H1 (cell line): ENCODE measurements at regions not wholly inside any gene's neighbourhood (a gene's known extent, or its start where the extent isn't known, plus 50 kb on each side); places are given as distances from the start of the nearest gene placed in this dataset.

Experiments
- CTCF ChIA-PET: fragments of 300-600 bp; sonication (Branson Sonifier 250); formaldehyde crosslinking; loops from one replicate; lab custom pipeline; 2021; ENCODE audit not compliant: partially characterized antibody; lab: Charles Lee
- POLR2A ChIA-PET: fragments of 300-600 bp; sonication (Branson Sonifier 250); formaldehyde crosslinking; loops from one replicate; lab custom pipeline; 2021; ENCODE audit warnings: inconsistent platforms; ENCODE audit not compliant: partially characterized antibody; lab: Charles Lee
- DNase-seq, 2 experiments: peaks; one replicate each; pipeline versions ENCODE4 v3.0.0 to v3.0.0-alpha.2; 2010 to 2022; ENCODE audit warnings: low spot score in 2 of 2, low read depth in 1 of 2, mixed read lengths in 1 of 2
- FAIRE-seq: peaks from 2 replicates; lab custom pipeline; 2011; peaks lifted over from hg19 to GRCh38; lab: Jason Lieb, UNC
- H2AFZ ChIP-seq: 2 replicates; pipeline ENCODE4 v1.8.1; 2012; ENCODE audit warnings: low read length, inconsistent platforms
- H2AK5ac ChIP-seq: 2 replicates; pipeline ENCODE4 v1.6.1; 2013; ENCODE audit warnings: low read depth, low read length
- H2BK120ac ChIP-seq: replicated peaks from 2 replicates; pipeline ENCODE3; 2013; ENCODE audit warnings: low read depth, low read length, inconsistent platforms
- H2BK12ac ChIP-seq: 2 replicates; pipeline ENCODE4 v1.6.1; 2013; ENCODE audit warnings: low read depth, low read length
- H2BK15ac ChIP-seq: 2 replicates; pipeline ENCODE4 v1.6.1; 2013; ENCODE audit warnings: low read length
- H2BK20ac ChIP-seq: 2 replicates; pipeline ENCODE4 v1.6.1; 2013; ENCODE audit warnings: low read length
- H2BK5ac ChIP-seq: 2 replicates; pipeline ENCODE4 v1.6.1; 2013; ENCODE audit warnings: low read depth, low read length
- H3K14ac ChIP-seq: 2 replicates; pipeline ENCODE4 v1.6.1; 2013; ENCODE audit warnings: inconsistent platforms; ENCODE audit not compliant: insufficient read length
- H3K18ac ChIP-seq: 2 replicates; pipeline ENCODE4 v1.6.1; 2013; ENCODE audit warnings: low read length; ENCODE audit errors: extremely low read depth
- H3K23ac ChIP-seq: 2 replicates; pipeline ENCODE4 v1.6.1; 2013; ENCODE audit warnings: inconsistent platforms; ENCODE audit not compliant: insufficient read length
- H3K23me2 ChIP-seq: 2 replicates; pipeline ENCODE4 v1.6.1; 2013; ENCODE audit warnings: low read depth, low read length
- H3K27ac ChIP-seq: 2 replicates; pipeline ENCODE4 v1.6.1; 2011; ENCODE audit warnings: low read depth, low read length, inconsistent platforms
- H3K27me3 ChIP-seq, 4 experiments: replicated peaks in 1 of 4; 1 replicate in 1 of 4; 2 replicates in 3 of 4; pipeline versions ENCODE4 v1.6.1 to v1.8.1; 2011 to 2013; ENCODE audit warnings: low read length in 3 of 4, mild to moderate bottlenecking in 3 of 4, inconsistent platforms in 2 of 4, mixed read lengths in 2 of 4, moderate library complexity in 1 of 4; ENCODE audit not compliant: control insufficient read depth in 3 of 4, insufficient read depth in 3 of 4; ENCODE audit errors: extremely low read depth in 1 of 4
- H3K36me3 ChIP-seq, 4 experiments: 2 replicates each; pipeline versions ENCODE4 v1.6.1 to v1.8.1; 2011 to 2013; ENCODE audit warnings: mild to moderate bottlenecking in 4 of 4, low read length in 3 of 4, moderate library complexity in 2 of 4, control low read depth in 1 of 4, inconsistent platforms in 1 of 4; ENCODE audit not compliant: insufficient read depth in 4 of 4, control insufficient read depth in 2 of 4
- H3K4ac ChIP-seq: replicated peaks from 2 replicates; pipeline ENCODE3; 2013; ENCODE audit warnings: low read length, low read depth, mixed read lengths, inconsistent platforms; ENCODE audit not compliant: insufficient read length
- H3K4me1 ChIP-seq, 4 experiments: replicated peaks in 1 of 4; 1 replicate in 1 of 4; 2 replicates in 3 of 4; pipeline versions ENCODE4 v1.6.1 to v1.8.1; 2011 to 2013; ENCODE audit warnings: low read length in 3 of 4, inconsistent platforms in 2 of 4, mixed read lengths in 1 of 4; ENCODE audit not compliant: insufficient read depth in 4 of 4, control insufficient read depth in 3 of 4
- H3K4me2 ChIP-seq, 2 experiments: 2 replicates each; pipeline versions ENCODE4 v1.6.1 to v1.8.1; 2011 to 2013; ENCODE audit warnings: low read depth in 2 of 2, low read length in 2 of 2, control low read depth in 1 of 2, inconsistent platforms in 1 of 2, mild to moderate bottlenecking in 1 of 2; ENCODE audit not compliant: insufficient read depth in 1 of 2
- H3K4me3 ChIP-seq, 4 experiments: fragments of 200-600, 300-600 bp in 1 of 4; sonication (generic), shearing (Covaris generic), sonication (Bioruptor Twin) in 1 of 4; 2 replicates each; pipeline versions ENCODE4 v1.5.1 to v1.8.1; 2011 to 2016; ENCODE audit warnings: low read length in 4 of 4, low read depth in 3 of 4, control low read depth in 2 of 4, inconsistent platforms in 2 of 4, mild to moderate bottlenecking in 2 of 4, mixed read lengths in 1 of 4, moderate library complexity in 1 of 4; ENCODE audit not compliant: insufficient read depth in 2 of 4; ENCODE audit errors: extremely low read depth in 1 of 4
- H3K56ac ChIP-seq: replicated peaks from 2 replicates; pipeline ENCODE3; 2013; ENCODE audit warnings: low read depth, mild to moderate bottlenecking, mixed read lengths, low read length, inconsistent platforms; ENCODE audit not compliant: insufficient read length
- H3K79me1 ChIP-seq: 2 replicates; pipeline ENCODE4 v1.6.1; 2013; ENCODE audit warnings: low read depth, low read length, control low read depth
- H3K79me2 ChIP-seq, 2 experiments: 2 replicates each; pipeline versions ENCODE4 v1.6.1 to v1.8.1; 2012 to 2013; ENCODE audit warnings: low read length in 2 of 2, mild to moderate bottlenecking in 2 of 2, inconsistent platforms in 1 of 2; ENCODE audit not compliant: insufficient read depth in 2 of 2, control insufficient read depth in 1 of 2
- H3K9ac ChIP-seq, 4 experiments: replicated peaks in 1 of 4; 1 replicate in 1 of 4; 2 replicates in 3 of 4; pipeline versions ENCODE4 v1.6.1 to v1.8.1; 2011 to 2013; ENCODE audit warnings: low read depth in 3 of 4, low read length in 3 of 4, control low read depth in 2 of 4, mild to moderate bottlenecking in 2 of 4, moderate library complexity in 2 of 4, inconsistent platforms in 1 of 4; ENCODE audit errors: extremely low read depth in 1 of 4
- H3K9me3 ChIP-seq, 2 experiments: 2 replicates each; pipeline versions ENCODE4 v1.6.1 to v1.8.1; 2012 to 2013; ENCODE audit warnings: mild to moderate bottlenecking in 2 of 2, moderate library complexity in 2 of 2, control low read depth in 1 of 2, inconsistent platforms in 1 of 2, low read depth in 1 of 2, low read length in 1 of 2, mixed read lengths in 1 of 2; ENCODE audit not compliant: insufficient read depth in 2 of 2
- H4K20me1 ChIP-seq, 2 experiments: replicated peaks in 1 of 2; 2 replicates each; pipeline versions ENCODE3 to v1.8.1; 2011 to 2013; ENCODE audit warnings: inconsistent platforms in 2 of 2, low read length in 2 of 2, mild to moderate bottlenecking in 1 of 2; ENCODE audit not compliant: insufficient read depth in 2 of 2, control insufficient read depth in 1 of 2
- H4K5ac ChIP-seq: 2 replicates; pipeline ENCODE4 v1.6.1; 2013; ENCODE audit warnings: low read length, low read depth, mixed read lengths, inconsistent platforms; ENCODE audit not compliant: insufficient read length
- H4K8ac ChIP-seq: 2 replicates; pipeline ENCODE4 v1.8.0; 2013; ENCODE audit warnings: mild to moderate bottlenecking, moderate library complexity, low read length, inconsistent platforms; ENCODE audit not compliant: insufficient read depth; ENCODE audit errors: extremely low read depth
- H4K91ac ChIP-seq: replicated peaks from 2 replicates; pipeline ENCODE3; 2013; ENCODE audit warnings: low read length, mixed read lengths, inconsistent platforms; ENCODE audit not compliant: insufficient read length
- CHD2 ChIP-seq: IDR thresholded peaks from 2 replicates; pipeline ENCODE4 v1.6.1; 2012; ENCODE audit warnings: low read length, improper control_type of control experiment
- FOSL1 ChIP-seq: IDR thresholded peaks from 2 replicates; pipeline ENCODE4 v1.6.1; 2011; ENCODE audit warnings: mild to moderate bottlenecking, low read depth, low read length, moderate library complexity; ENCODE audit not compliant: insufficient read depth
- GABPA ChIP-seq: IDR thresholded peaks from 2 replicates; pipeline ENCODE4 v1.6.1; 2011; ENCODE audit warnings: mild to moderate bottlenecking, low read length, moderate library complexity, borderline replicate concordance; ENCODE audit not compliant: insufficient read depth
- KDM4A ChIP-seq: IDR thresholded peaks from one replicate; pipeline ENCODE4 v1.7.1; 2012; ENCODE audit warnings: low read depth, mild to moderate bottlenecking, moderate library complexity, low read length, inconsistent platforms; ENCODE audit not compliant: severe bottlenecking
- KDM5A ChIP-seq: fragments of 200-600 bp; IDR thresholded peaks from 2 replicates; pipeline ENCODE4 v1.7.1; 2012; ENCODE audit warnings: mild to moderate bottlenecking, low read length, inconsistent platforms, mixed read lengths
- RNF2 ChIP-seq: fragments of 200-900, 300-1000 bp; sonication (generic); IDR thresholded peaks from 2 replicates; pipeline ENCODE4 v1.7.1; 2016; ENCODE audit warnings: borderline replicate concordance, low read depth, mild to moderate bottlenecking, antibody characterized with exemption, low read length; ENCODE audit not compliant: poor library complexity, severe bottlenecking; ENCODE audit errors: missing control alignments
- RXRA ChIP-seq: IDR thresholded peaks from 2 replicates; pipeline ENCODE4 v1.6.1; 2011; ENCODE audit warnings: low read depth, mild to moderate bottlenecking, low read length, moderate library complexity; ENCODE audit not compliant: insufficient read depth
- SRF ChIP-seq: IDR thresholded peaks from 2 replicates; pipeline ENCODE4 v1.6.1; 2011; ENCODE audit warnings: mild to moderate bottlenecking, low read depth, low read length, moderate library complexity
- ZNF274 ChIP-seq: IDR thresholded peaks from 2 replicates; pipeline ENCODE4 v1.7.0; 2012; ENCODE audit warnings: low read length, borderline replicate concordance; ENCODE audit errors: extremely low read depth

DNA sequence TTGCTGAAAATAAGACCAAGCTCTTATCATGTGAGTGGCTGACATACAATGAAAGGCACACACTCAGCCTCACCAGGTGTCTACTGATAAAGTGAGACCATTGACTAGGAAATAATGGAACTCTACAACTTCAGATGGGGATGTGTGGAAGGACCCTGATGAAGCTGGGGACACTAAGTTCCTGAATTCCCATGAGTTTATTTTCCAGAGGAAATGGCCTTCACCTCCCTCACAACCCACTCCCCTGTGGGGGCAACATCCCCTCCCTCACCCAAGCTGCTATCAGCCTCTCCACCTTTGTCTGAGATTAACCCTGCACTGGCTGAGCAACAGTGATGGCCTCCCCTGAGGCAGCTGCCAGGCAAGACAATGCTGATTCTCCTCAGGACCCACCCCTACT, 55.2 kb upstream of the SMARCAD1 start:
- Histone ChIP-seq H3K4me2 (no peak overlapping the region), H3K4ac (no peak overlapping the region), H2AFZ (no peak overlapping the region), H3K23me2 (0 out of 2 replicates have a peak, but pooled peaks cover 2% of the 10 kb centered on the region), H2AK5ac (no peak overlapping the region), H4K8ac (peak overlapping the region; percentile 85; the same call in 1 of the 2 replicates), H2BK5ac (no peak overlapping the region), H3K27ac (no peak overlapping the region), H3K79me1 (no peaks in the 10 kb centered on the region), H2BK120ac (no peak overlapping the region), H3K14ac (no peak overlapping the region), H2BK20ac (no peak overlapping the region), H2BK12ac (no peak overlapping the region), H3K79me2 (no peaks in the 10 kb centered on the region), H3K9ac (no peak overlapping the region), H4K20me1 (no peaks in the 10 kb centered on the region), H4K91ac (no peak overlapping the region), H3K18ac (no peak overlapping the region), H3K4me1 (peaks cover 0 to 4% (median 2%) of the 10 kb centered on the region in 4 experiments; a peak in 1 of 7 replicates), H3K9me3 (peaks cover 0 to 3% of the 10 kb centered on the region in 2 experiments; a peak in 2 of 4 replicates), H3K36me3 (no peaks in the 10 kb centered on the region), H2BK15ac (no peak overlapping the region), H3K56ac (no peak overlapping the region), H3K4me3 (no peak overlapping the region), H4K5ac (no peak overlapping the region), H3K23ac (no peak overlapping the region), H3K27me3 (no peaks in the 10 kb centered on the region)
- no peak for FAIRE-seq
- CTCF ChIA-PET: interaction anchor here (2.2 kb wide), 1 partner anchor 19 kb away, joined by 7 read pairs; no protein-coding TSS in a partner anchor
- POLR2A ChIA-PET: interaction anchor here (1.4 kb wide), 1 partner anchor 55 kb away, joined by 4 read pairs; the partner anchor contains the start of gene SMARCAD1
- DNase-seq: no peak
- TF ChIP-seq SRF (no peak), RNF2 (no peak), KDM4A (no peak), ZNF274 (no peak), RXRA (no peak), GABPA (no peak), FOSL1 (no peak), CHD2 (no peak), KDM5A (no peak)
